Fibroblast of lung (primary cell): ENCODE measurements at regions not wholly inside any gene's neighbourhood (a gene's known extent, or its start where the extent isn't known, plus 50 kb on each side); places are given as distances from the start of the nearest gene placed in this dataset.

Source experiments
- CTCF ChIP-seq, 2 donors: IDR thresholded peaks in 1 of 2; conservative IDR thresholded peaks in 1 of 2; 1 replicate in 1 of 2; 2 replicates in 1 of 2; pipeline ENCODE4 v1.5.1; 2011 to 2012; ENCODE audit warnings: low read length in 2 of 2, control low read depth in 1 of 2, inconsistent platforms in 1 of 2, low read depth in 1 of 2, mild to moderate bottlenecking in 1 of 2
- EZH2 ChIP-seq: IDR thresholded peaks from 2 replicates; pipeline ENCODE4 v1.5.1; 2012; ENCODE audit warnings: low read length, control low read depth, mild to moderate bottlenecking; ENCODE audit errors: missing control alignments

- TF ChIP-seq CTCF (conservative IDR thresholded peaks at IDR 0.05 in 1 of 2, IDR thresholded peaks at IDR 0.05 in 1 of 2; ENCODE audit: low read depth in 1 of 2, low read length in 2 of 2) (no peak), EZH2 (no peak)
Observed at GRCh38 chr1:59164371-59164770, 132.5 kb upstream of the FGGY start.
